ENCODE measurements at regions not wholly inside any gene's neighbourhood (a gene's known extent, or its start where the extent isn't known, plus 50 kb on each side); places are given as distances from the start of the nearest gene placed in this dataset.
"Not testable (repeated sequence)": the region's sequence is repeated elsewhere in the genome, so short reads cannot be mapped to it uniquely, and the experiment has no call there.

- Histone ChIP-seq H3F3A (ENCODE audit: low read depth) (no peaks in the 10 kb centered on the region), H3K4me3 (no peak overlapping the region), H3K36me3 (no peaks in the 10 kb centered on the region), H4K20me1 (ENCODE audit: low read depth) (no peaks in the 10 kb centered on the region), H3K9me3 (ENCODE audit: low read depth) (no peaks in the 10 kb centered on the region), H3K27ac (no peak overlapping the region), H3K4me2 (no peak overlapping the region), H3K79me2 (ENCODE audit: low read depth) (no peaks in the 10 kb centered on the region), H2AFZ (replicated peaks) (no peak overlapping the region), H3K9ac (no peak overlapping the region), H3K27me3 (no peaks in the 10 kb centered on the region), H3K4me1 (peaks cover 6% of the 10 kb centered on the region)
- H3K4me1 Mint-ChIP-seq = no peaks in the 10 kb centered on the region
- no peaks in the 10 kb centered on the region for H3K36me3 Mint-ChIP-seq
- H3K9me3 Mint-ChIP-seq = no peaks in the 10 kb centered on the region
- no peak for DNase-seq (ENCODE audit: low spot score)
- H3K27ac Mint-ChIP-seq = no peak overlapping the region
- no peak overlapping the region for H3K4me3 Mint-ChIP-seq
- TF ChIP-seq EZH2 (IDR thresholded peaks at IDR 0.05) (no peak), EZH2phosphoT487 (IDR thresholded peaks at IDR 0.05) (no peak), CTCF (IDR thresholded peaks at IDR 0.05) (no peak)
- peaks cover 2% of the 10 kb centered on the region for H3K27me3 Mint-ChIP-seq (ENCODE audit: insufficient read depth, low read depth)
Measured at GRCh38 chr3:20376665-20377217, 190.7 kb upstream of the SGO1 start.

GRCh38 chr3:20375302-20375701 lies 189.3 kb upstream of the SGO1 start:
- H4K20me1 ChIP-seq (ENCODE audit: low read depth) = no peaks in the 10 kb centered on the region
- Mint-ChIP-seq H3K4me1 (no peaks in the 10 kb centered on the region), H3K27me3 (ENCODE audit: insufficient read depth, low read depth) (peaks cover 2% of the 10 kb centered on the region), H3K27ac (no peak overlapping the region), H3K36me3 (no peaks in the 10 kb centered on the region), H3K9me3 (no peaks in the 10 kb centered on the region), H3K4me3 (no peak overlapping the region)
- no peak overlapping the region for H3K4me3 ChIP-seq
- no peaks in the 10 kb centered on the region for H3F3A ChIP-seq (ENCODE audit: low read depth)
- no peak for DNase-seq (ENCODE audit: low spot score)
- no peaks in the 10 kb centered on the region for H3K79me2 ChIP-seq (ENCODE audit: low read depth)
- no peak overlapping the region for H2AFZ ChIP-seq (replicated peaks)
- TF ChIP-seq EZH2phosphoT487 (IDR thresholded peaks at IDR 0.05) = no peak
- H3K4me2 ChIP-seq = no peak overlapping the region
- H3K27ac ChIP-seq = no peak overlapping the region
- H3K9me3 ChIP-seq (ENCODE audit: low read depth) = no peaks in the 10 kb centered on the region
- peaks cover 6% of the 10 kb centered on the region for H3K4me1 ChIP-seq
- H3K27me3 ChIP-seq = no peaks in the 10 kb centered on the region
- no peaks in the 10 kb centered on the region for H3K36me3 ChIP-seq
- no peak overlapping the region for H3K9ac ChIP-seq

- not testable (repeated sequence) for H3K4me3 ChIP-seq; H3K9me3 ChIP-seq (ENCODE audit: low read depth); H3K27ac ChIP-seq; H3K36me3 Mint-ChIP-seq; DNase-seq (ENCODE audit: low spot score); H3K4me2 ChIP-seq; H3K9ac ChIP-seq; H3K27me3 Mint-ChIP-seq (ENCODE audit: insufficient read depth, low read depth); H3K27ac Mint-ChIP-seq; H3K4me3 Mint-ChIP-seq; H3K79me2 ChIP-seq (ENCODE audit: low read depth); H3K4me1 ChIP-seq; H3F3A ChIP-seq (ENCODE audit: low read depth); H3K9me3 Mint-ChIP-seq; H4K20me1 ChIP-seq (ENCODE audit: low read depth); H3K36me3 ChIP-seq; H2AFZ ChIP-seq (replicated peaks); H3K4me1 Mint-ChIP-seq; H3K27me3 ChIP-seq
Measured at GRCh38 chr3:20370273-20371063, 184.5 kb upstream of the SGO1 start.

- Mint-ChIP-seq H3K27me3 (ENCODE audit: insufficient read depth, low read depth) (no peaks in the 10 kb centered on the region), H3K4me1 (no peaks in the 10 kb centered on the region), H3K9me3 (peaks cover 3% of the 10 kb centered on the region), H3K4me3 (no peak overlapping the region), H3K36me3 (no peaks in the 10 kb centered on the region), H3K27ac (no peak overlapping the region)
- no peak overlapping the region for H3K4me2 ChIP-seq
- H3K79me2 ChIP-seq (ENCODE audit: low read depth) = no peaks in the 10 kb centered on the region
- H3K27me3 ChIP-seq = no peaks in the 10 kb centered on the region
- no peak overlapping the region for H2AFZ ChIP-seq (replicated peaks)
- no peak for TF ChIP-seq CTCF (IDR thresholded peaks at IDR 0.05)
- no peak for TF ChIP-seq EZH2phosphoT487 (IDR thresholded peaks at IDR 0.05)
- no peak for TF ChIP-seq EZH2 (IDR thresholded peaks at IDR 0.05)
- H3K4me3 ChIP-seq = no peak overlapping the region
- no peaks in the 10 kb centered on the region for H4K20me1 ChIP-seq (ENCODE audit: low read depth)
- no peak overlapping the region for H3K27ac ChIP-seq
- no peak overlapping the region for H3K9ac ChIP-seq
- no peaks in the 10 kb centered on the region for H3K36me3 ChIP-seq
- no peak for DNase-seq (ENCODE audit: low spot score)
- H3F3A ChIP-seq (ENCODE audit: low read depth) = peaks cover 6% of the 10 kb centered on the region
- H3K9me3 ChIP-seq (ENCODE audit: low read depth) = no peaks in the 10 kb centered on the region
- H3K4me1 ChIP-seq = peaks cover 4% of the 10 kb centered on the region
Measured at GRCh38 chr3:20361000-20361399, 175.0 kb upstream of the SGO1 start.
